Stomach (tissue), 4 donors: ENCODE measurements at regions not wholly inside any gene's neighbourhood (a gene's known extent, or its start where the extent isn't known, plus 50 kb on each side); places are given as distances from the start of the nearest gene placed in this dataset.

Experiments
- CTCF ChIP-seq, 7 experiments: fragments of 450-650 bp in 4 of 7; fragments of 200-600 bp in 3 of 7; sonication (generic) in 3 of 7; IDR thresholded peaks; one replicate each; pipeline ENCODE4 v1.5.1; 2016 to 2019; ENCODE audit warnings: antibody characterized with exemption in 7 of 7, control low read depth in 2 of 7, mild to moderate bottlenecking in 1 of 7
- EP300 ChIP-seq: sonication (generic); formaldehyde crosslinking; IDR thresholded peaks from one replicate; pipeline ENCODE4 v1.6.1; 2017; ENCODE audit warnings: antibody characterized with exemption
- POLR2A ChIP-seq, 4 donors: fragments of 450-650 bp; IDR thresholded peaks; one replicate each; pipeline ENCODE4 v1.6.1; 2016; ENCODE audit warnings: antibody characterized with exemption in 4 of 4, control low read depth in 2 of 4, mild to moderate bottlenecking in 1 of 4, moderate library complexity in 1 of 4
- POLR2AphosphoS5 ChIP-seq, 3 donors: sonication (generic); formaldehyde crosslinking; IDR thresholded peaks; one replicate each; pipeline ENCODE4 v1.6.1; 2016; ENCODE audit warnings: antibody characterized with exemption in 3 of 3

GRCh38 chr4:13108096-13108495 lies 376.0 kb downstream of the RAB28 start:
- no peak for TF ChIP-seq CTCF (IDR thresholded peaks at IDR 0.05)
- TF ChIP-seq EP300 = no peak
- TF ChIP-seq POLR2A (IDR thresholded peaks at IDR 0.05) = no peak
- TF ChIP-seq POLR2AphosphoS5 (IDR thresholded peaks at IDR 0.05) = no peak
